H9 (cell line): ENCODE measurements at regions not wholly inside any gene's neighbourhood (a gene's known extent, or its start where the extent isn't known, plus 50 kb on each side); places are given as distances from the start of the nearest gene placed in this dataset.

Source experiments
- DNase-seq: peaks from one replicate; pipeline ENCODE4 v3.0.0-alpha.2; 2017
- H2AFZ ChIP-seq: one replicate; pipeline ENCODE4 v1.6.1; 2013; ENCODE audit warnings: mild to moderate bottlenecking, low read length, control low read depth, moderate library complexity
- H2AK5ac ChIP-seq: 2 replicates; pipeline ENCODE4 v1.6.1; 2013; ENCODE audit warnings: low read length, control low read depth, mixed read lengths; ENCODE audit not compliant: insufficient read length
- H2BK120ac ChIP-seq: one replicate; pipeline ENCODE4 v1.6.1; 2013; ENCODE audit warnings: low read depth, mild to moderate bottlenecking, low read length, control low read depth, inconsistent platforms; ENCODE audit not compliant: poor library complexity, severe bottlenecking
- H2BK12ac ChIP-seq: 2 replicates; pipeline ENCODE4 v1.6.1; 2013; ENCODE audit warnings: low read length, control low read depth, mixed read lengths, low read depth; ENCODE audit not compliant: insufficient read length
- H2BK15ac ChIP-seq: 2 replicates; pipeline ENCODE4 v1.6.1; 2013; ENCODE audit warnings: low read depth, low read length, control low read depth
- H2BK20ac ChIP-seq: one replicate; pipeline ENCODE4 v1.6.1; 2013; ENCODE audit warnings: low read depth, mild to moderate bottlenecking, low read length, control low read depth, inconsistent platforms; ENCODE audit not compliant: poor library complexity, severe bottlenecking
- H2BK5ac ChIP-seq: 2 replicates; pipeline ENCODE4 v1.6.1; 2013; ENCODE audit warnings: low read length, control low read depth, mixed read lengths; ENCODE audit not compliant: insufficient read length
- H3K14ac ChIP-seq: 2 replicates; pipeline ENCODE4 v1.6.1; 2013; ENCODE audit warnings: low read length, control low read depth; ENCODE audit not compliant: insufficient read depth
- H3K18ac ChIP-seq: 2 replicates; pipeline ENCODE4 v1.6.1; 2013; ENCODE audit warnings: low read depth, mild to moderate bottlenecking, mixed read lengths, low read length, control low read depth; ENCODE audit not compliant: insufficient read length
- H3K23ac ChIP-seq: 2 replicates; pipeline ENCODE4 v1.6.1; 2013; ENCODE audit warnings: low read length, control low read depth, mixed read lengths, low read depth; ENCODE audit not compliant: insufficient read length
- H3K23me2 ChIP-seq: 2 replicates; pipeline ENCODE4 v1.6.1; 2013; ENCODE audit warnings: low read depth, mild to moderate bottlenecking, mixed read lengths, low read length, control low read depth; ENCODE audit not compliant: insufficient read length, poor library complexity, severe bottlenecking
- H3K27ac ChIP-seq: 2 replicates; pipeline ENCODE4 v1.5.1; 2013; ENCODE audit warnings: low read length, control low read depth, mixed read lengths, low read depth; ENCODE audit not compliant: insufficient read length
- H3K27me3 ChIP-seq: 2 replicates; pipeline ENCODE4 v1.6.1; 2013; ENCODE audit warnings: low read length, control low read depth, inconsistent platforms; ENCODE audit not compliant: insufficient read depth
- H3K4ac ChIP-seq: 2 replicates; pipeline ENCODE4 v1.6.1; 2013; ENCODE audit warnings: low read depth, mild to moderate bottlenecking, control low read depth, inconsistent platforms, low read length, moderate library complexity
- H3K4me1 ChIP-seq: 2 replicates; pipeline ENCODE4 v1.6.1; 2013; ENCODE audit warnings: low read length, control low read depth, inconsistent platforms; ENCODE audit not compliant: insufficient read depth
- H3K4me2 ChIP-seq: 2 replicates; pipeline ENCODE4 v1.6.1; 2013; ENCODE audit warnings: low read length, control low read depth, mixed read lengths; ENCODE audit not compliant: insufficient read length, insufficient read depth
- H3K56ac ChIP-seq: 2 replicates; pipeline ENCODE4 v1.6.1; 2013; ENCODE audit warnings: low read depth, mild to moderate bottlenecking, mixed read lengths, low read length, control low read depth; ENCODE audit not compliant: insufficient read length
- H3K79me1 ChIP-seq: 2 replicates; pipeline ENCODE4 v1.6.1; 2013; ENCODE audit warnings: low read depth, mild to moderate bottlenecking, moderate library complexity, low read length, control low read depth, inconsistent platforms; ENCODE audit not compliant: insufficient read depth, poor library complexity, severe bottlenecking
- H3K79me2 ChIP-seq: 2 replicates; pipeline ENCODE4 v1.6.1; 2013; ENCODE audit warnings: low read length, control low read depth, inconsistent platforms; ENCODE audit not compliant: insufficient read depth
- H3K9ac ChIP-seq: 2 replicates; pipeline ENCODE4 v1.6.1; 2013; ENCODE audit warnings: low read length, control low read depth, mixed read lengths; ENCODE audit not compliant: insufficient read length; ENCODE audit errors: extremely low read depth
- H3K9me3 ChIP-seq: one replicate; pipeline ENCODE4 v1.6.1; 2013; ENCODE audit warnings: low read depth, low read length, inconsistent platforms; ENCODE audit not compliant: control insufficient read depth
- H3T11ph ChIP-seq: one replicate; pipeline ENCODE4 v1.6.1; 2013; ENCODE audit warnings: mild to moderate bottlenecking, low read length, control low read depth, inconsistent platforms
- H4K20me1 ChIP-seq: one replicate; pipeline ENCODE4 v1.6.1; 2013; ENCODE audit not compliant: control insufficient read depth, insufficient read length, insufficient read depth
- H4K5ac ChIP-seq: 2 replicates; pipeline ENCODE4 v1.6.1; 2013; ENCODE audit warnings: low read depth, mild to moderate bottlenecking, mixed read lengths, low read length, control low read depth; ENCODE audit not compliant: insufficient read length
- H4K8ac ChIP-seq: replicated peaks from 2 replicates; pipeline ENCODE4 v1.6.1; 2013; ENCODE audit warnings: low read length, control low read depth, mixed read lengths, low read depth; ENCODE audit not compliant: insufficient read length
- H4K91ac ChIP-seq: 2 replicates; pipeline ENCODE4 v1.6.1; 2013; ENCODE audit warnings: low read depth, mild to moderate bottlenecking, moderate library complexity, mixed read lengths, low read length, control low read depth; ENCODE audit not compliant: insufficient read length
- H3K27ac Mint-ChIP-seq, 3 experiments: 2 replicates in 2 of 3; 3 replicates in 1 of 3; pipeline ENCODE4 v1.8.0; 2020 to 2021; ENCODE audit warnings: mixed read lengths in 3 of 3, mild to moderate bottlenecking in 1 of 3, moderate library complexity in 1 of 3
- H3K27me3 Mint-ChIP-seq: 2 replicates; pipeline ENCODE4 v1.8.0; 2021; ENCODE audit warnings: low read depth, mild to moderate bottlenecking, moderate library complexity, mixed read lengths
- H3K36me3 Mint-ChIP-seq, 3 experiments: 2 replicates in 2 of 3; 3 replicates in 1 of 3; pipeline ENCODE4 v1.8.0; 2020 to 2021; ENCODE audit warnings: low read depth in 3 of 3, mixed read lengths in 3 of 3; ENCODE audit not compliant: insufficient read depth in 1 of 3
- H3K4me1 Mint-ChIP-seq, 2 experiments: 2 replicates each; pipeline ENCODE4 v1.8.0; 2020; ENCODE audit warnings: mixed read lengths in 2 of 2
- H3K4me3 Mint-ChIP-seq, 2 experiments: 2 replicates in 1 of 2; 3 replicates in 1 of 2; pipeline ENCODE4 v1.8.0; 2020 to 2021; ENCODE audit warnings: mild to moderate bottlenecking in 2 of 2, mixed read lengths in 2 of 2, moderate library complexity in 1 of 2
- H3K9me3 Mint-ChIP-seq, 2 experiments: 2 replicates in 1 of 2; 3 replicates in 1 of 2; pipeline ENCODE4 v1.8.0; 2020; ENCODE audit warnings: mild to moderate bottlenecking in 2 of 2, mixed read lengths in 2 of 2, moderate library complexity in 1 of 2
- WGBS: extraction: QIAGEN DNeasy Blood & Tissue Kit; methylation state at CpG from one replicate; pipeline ENCODE4 v1.1.7; 2013; ENCODE audit warnings: missing lambda C conversion rate, low lambda C conversion rate, mixed read lengths; ENCODE audit not compliant: insufficient read length; ENCODE audit errors: extremely low coverage; 5-methylcytosine and 5-hydroxymethylcytosine counted together
- TF ChIP-seq, protein P1 (sequence below): fragments of 200-600 bp; sonication (generic); conservative IDR thresholded peaks from 3 replicates; pipeline ENCODE4 v1.8.0; 2021; ENCODE audit warnings: antibody characterized with exemption, mild to moderate bottlenecking

DNA sequence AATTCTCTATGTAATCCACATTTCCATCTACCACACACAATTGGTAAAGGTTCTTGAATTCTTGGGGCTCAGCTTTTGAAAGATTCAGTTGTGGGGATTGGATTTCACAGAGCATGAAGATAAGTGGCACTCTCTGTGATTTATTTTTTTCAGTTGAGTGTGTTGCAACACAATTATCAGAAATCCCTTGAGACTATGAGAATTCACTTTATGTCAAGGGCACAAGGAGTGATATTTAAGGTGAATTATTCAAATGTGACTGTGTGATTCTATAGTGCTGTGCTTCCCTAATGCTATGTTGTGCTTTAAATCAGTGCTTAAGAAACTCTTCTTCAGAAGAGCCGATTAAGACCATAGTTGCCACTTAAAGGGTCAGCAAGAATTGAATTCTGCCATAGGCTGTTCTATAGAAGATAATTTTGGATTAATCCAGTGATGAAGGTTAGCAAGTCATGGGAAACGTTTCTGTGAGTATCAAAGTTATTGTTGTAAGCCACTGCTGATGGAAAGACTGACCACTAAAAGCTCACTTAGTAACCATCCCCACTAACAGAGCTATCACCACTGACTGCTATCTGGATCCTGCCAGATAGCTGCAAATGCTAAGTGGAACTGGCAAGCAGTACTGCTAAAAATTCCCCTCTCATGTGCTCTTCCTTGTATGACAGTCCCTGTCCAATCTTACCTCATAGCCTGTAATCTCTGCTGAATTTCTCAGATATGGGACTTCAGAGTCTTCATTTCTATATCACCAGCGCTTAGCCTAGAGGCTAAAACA lies 134.0 kb upstream of the SEMA3D start:
- H3K27ac Mint-ChIP-seq = no peak overlapping the region; a peak in 1 of 7 replicates
- no peaks in the 10 kb centered on the region for H3K27me3 Mint-ChIP-seq

More for the DNA sequence above, 134.0 kb upstream of the SEMA3D start:
- H3K79me2 ChIP-seq = no peaks in the 10 kb centered on the region
- H2BK20ac ChIP-seq = no peak overlapping the region
- H3K4me2 ChIP-seq = no peak overlapping the region
- no peak overlapping the region for H2BK5ac ChIP-seq
- H3K23ac ChIP-seq = no peak overlapping the region
- no peak overlapping the region for H3K4me3 Mint-ChIP-seq
- DNase-seq = no peak
- H4K91ac ChIP-seq = no peak overlapping the region
- H3K14ac ChIP-seq = no peak overlapping the region
- no peak overlapping the region for H3K56ac ChIP-seq
- no peak overlapping the region for H3K9ac ChIP-seq
- WGBS = no CpG with 5 or more reads among the region's 3 CpGs
- no peaks in the 10 kb centered on the region for H3K9me3 ChIP-seq
- H3K23me2 ChIP-seq = no peaks in the 10 kb centered on the region
- H3K4ac ChIP-seq = no peak overlapping the region
- no peaks in the 10 kb centered on the region for H3K36me3 Mint-ChIP-seq
- no peaks in the 10 kb centered on the region for H3K4me1 Mint-ChIP-seq
- no peak overlapping the region for H4K5ac ChIP-seq
- no peak overlapping the region for H2BK12ac ChIP-seq
- no peaks in the 10 kb centered on the region for H3K9me3 Mint-ChIP-seq
- no peak overlapping the region for H4K8ac ChIP-seq
- no peaks in the 10 kb centered on the region for H3K27me3 ChIP-seq
- H2AK5ac ChIP-seq = no peak overlapping the region
- H3K4me1 ChIP-seq = no peaks in the 10 kb centered on the region
- H3T11ph ChIP-seq = no peak overlapping the region
- H3K79me1 ChIP-seq = no peaks in the 10 kb centered on the region
- no peaks in the 10 kb centered on the region for H4K20me1 ChIP-seq
- TF ChIP-seq, protein P1, sequence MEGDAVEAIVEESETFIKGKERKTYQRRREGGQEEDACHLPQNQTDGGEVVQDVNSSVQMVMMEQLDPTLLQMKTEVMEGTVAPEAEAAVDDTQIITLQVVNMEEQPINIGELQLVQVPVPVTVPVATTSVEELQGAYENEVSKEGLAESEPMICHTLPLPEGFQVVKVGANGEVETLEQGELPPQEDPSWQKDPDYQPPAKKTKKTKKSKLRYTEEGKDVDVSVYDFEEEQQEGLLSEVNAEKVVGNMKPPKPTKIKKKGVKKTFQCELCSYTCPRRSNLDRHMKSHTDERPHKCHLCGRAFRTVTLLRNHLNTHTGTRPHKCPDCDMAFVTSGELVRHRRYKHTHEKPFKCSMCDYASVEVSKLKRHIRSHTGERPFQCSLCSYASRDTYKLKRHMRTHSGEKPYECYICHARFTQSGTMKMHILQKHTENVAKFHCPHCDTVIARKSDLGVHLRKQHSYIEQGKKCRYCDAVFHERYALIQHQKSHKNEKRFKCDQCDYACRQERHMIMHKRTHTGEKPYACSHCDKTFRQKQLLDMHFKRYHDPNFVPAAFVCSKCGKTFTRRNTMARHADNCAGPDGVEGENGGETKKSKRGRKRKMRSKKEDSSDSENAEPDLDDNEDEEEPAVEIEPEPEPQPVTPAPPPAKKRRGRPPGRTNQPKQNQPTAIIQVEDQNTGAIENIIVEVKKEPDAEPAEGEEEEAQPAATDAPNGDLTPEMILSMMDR = no peak
- no peak overlapping the region for H2BK120ac ChIP-seq
- H3K18ac ChIP-seq = no peak overlapping the region
- no peak overlapping the region for H2BK15ac ChIP-seq
- no peak overlapping the region for H3K27ac ChIP-seq
- H2AFZ ChIP-seq = no peak overlapping the region
